ENCODE measurements at regions not wholly inside any gene's neighbourhood (a gene's known extent, or its start where the extent isn't known, plus 50 kb on each side); places are given as distances from the start of the nearest gene placed in this dataset.

GRCh38 chr14:50051106-50051505 lies 65.3 kb downstream of the VCPKMT start:
- no peak overlapping the region for H3K27ac ChIP-seq
- TF ChIP-seq CTCF (IDR thresholded peaks at IDR 0.05) (no peak), ZFX (IDR thresholded peaks at IDR 0.05; ENCODE audit: borderline replicate concordance) (no peak)

- TF ChIP-seq CTCF (IDR thresholded peaks at IDR 0.05) = no peak
- no peak for TF ChIP-seq ZFX (IDR thresholded peaks at IDR 0.05; ENCODE audit: borderline replicate concordance)
- H3K27ac ChIP-seq = no peak overlapping the region
Observed at GRCh38 chr14:50051706-50052105, 64.7 kb downstream of the VCPKMT start.

GRCh38 chr14:50052517-50052916 lies 63.9 kb downstream of the VCPKMT start:
- H3K27ac ChIP-seq = no peak overlapping the region
- TF ChIP-seq CTCF (IDR thresholded peaks at IDR 0.05) = no peak
- TF ChIP-seq ZFX (IDR thresholded peaks at IDR 0.05; ENCODE audit: borderline replicate concordance) = no peak

- H3K27ac ChIP-seq = no peak overlapping the region
- no peak for TF ChIP-seq CTCF (IDR thresholded peaks at IDR 0.05)
- no peak for TF ChIP-seq ZFX (IDR thresholded peaks at IDR 0.05; ENCODE audit: borderline replicate concordance)
Observed at GRCh38 chr14:50053935-50054334, 62.4 kb downstream of the VCPKMT start.

GRCh38 chr14:50055461-50056228 lies 60.7 kb downstream of the VCPKMT start:
- H3K27ac ChIP-seq = no peak overlapping the region
- peak; percentile 15 for TF ChIP-seq CTCF (IDR thresholded peaks at IDR 0.05)
- no peak for TF ChIP-seq ZFX (IDR thresholded peaks at IDR 0.05; ENCODE audit: borderline replicate concordance)

- TF ChIP-seq ZFX (IDR thresholded peaks at IDR 0.05; ENCODE audit: borderline replicate concordance) = no peak
- TF ChIP-seq CTCF (IDR thresholded peaks at IDR 0.05) = no peak
- no peak overlapping the region for H3K27ac ChIP-seq
Observed at GRCh38 chr14:50056435-50056834, 59.9 kb downstream of the VCPKMT start.

GRCh38 chr14:50057331-50057730 lies 59.0 kb downstream of the VCPKMT start:
- TF ChIP-seq ZFX (IDR thresholded peaks at IDR 0.05; ENCODE audit: borderline replicate concordance) (no peak), CTCF (IDR thresholded peaks at IDR 0.05) (no peak)
- H3K27ac ChIP-seq = no peak overlapping the region

Measured in 22Rv1 (cell line).